Caco-2 (cell line): ENCODE measurements at regions not wholly inside any gene's neighbourhood (a gene's known extent, or its start where the extent isn't known, plus 50 kb on each side); places are given as distances from the start of the nearest gene placed in this dataset.

ENCODE experiments used
- BruUV-seq: library from RNA; stranded (reverse); fragments of 400-500 nt; replicated peaks from 2 replicates; lab custom pipeline; 2021; lab: Mats Ljungman, UMichigan
- CTCF ChIA-PET: fragments of 300-600 bp; sonication (Branson Sonifier 250); formaldehyde crosslinking; loops from one replicate; lab custom pipeline; 2022; ENCODE audit warnings: antibody characterized with exemption; lab: Charles Lee
- POLR2A ChIA-PET: fragments of 300-600 bp; sonication (Branson Sonifier 250); formaldehyde crosslinking; loops from one replicate; lab custom pipeline; 2022; ENCODE audit warnings: antibody characterized with exemption; lab: Charles Lee
- DNase-seq, 2 experiments: peaks; one replicate each; pipeline versions ENCODE4 v3.0.0 to v3.0.0-alpha.2; 2020 to 2022
- H3K27me3 ChIP-seq: replicated peaks from 2 replicates; pipeline ENCODE4 v1.6.0; 2011; ENCODE audit warnings: low read length; ENCODE audit not compliant: control insufficient read depth, insufficient read depth
- H3K36me3 ChIP-seq: 2 replicates; pipeline ENCODE4 v1.5.1; 2011; ENCODE audit warnings: low read length; ENCODE audit not compliant: control insufficient read depth, insufficient read depth
- H3K4me1 ChIP-seq: fragments of 250-450 bp; sonication (Bioruptor Pico); 2 replicates; pipeline ENCODE4 v1.5.1; 2020; ENCODE audit warnings: mild to moderate bottlenecking
- H3K4me3 ChIP-seq: 2 replicates; pipeline ENCODE4 v1.5.1; 2011; ENCODE audit warnings: low read depth, mild to moderate bottlenecking, control low read depth, low read length
- H3K9me3 ChIP-seq: fragments of 250-450 bp; sonication (Bioruptor Pico); 2 replicates; pipeline ENCODE4 v1.5.1; 2020; ENCODE audit warnings: mild to moderate bottlenecking, moderate library complexity
- H3K27ac Mint-ChIP-seq: one replicate; pipeline ENCODE4 v1.8.0; 2022; ENCODE audit warnings: mixed read lengths; ENCODE audit not compliant: unreplicated experiment
- H3K27me3 Mint-ChIP-seq: one replicate; pipeline ENCODE4 v1.8.0; 2022; ENCODE audit warnings: mixed read lengths; ENCODE audit not compliant: insufficient read depth, unreplicated experiment
- H3K36me3 Mint-ChIP-seq: one replicate; pipeline ENCODE4 v1.8.0; 2022; ENCODE audit warnings: mild to moderate bottlenecking, mixed read lengths; ENCODE audit not compliant: insufficient read depth, unreplicated experiment
- H3K4me1 Mint-ChIP-seq: one replicate; pipeline ENCODE4 v1.8.0; 2022; ENCODE audit warnings: low read depth, mixed read lengths; ENCODE audit not compliant: unreplicated experiment
- H3K4me3 Mint-ChIP-seq: one replicate; pipeline ENCODE4 v1.8.0; 2022; ENCODE audit warnings: mild to moderate bottlenecking, moderate library complexity, mixed read lengths; ENCODE audit not compliant: unreplicated experiment
- H3K9me3 Mint-ChIP-seq: one replicate; pipeline ENCODE4 v1.8.0; 2022; ENCODE audit warnings: mixed read lengths; ENCODE audit not compliant: unreplicated experiment
- CTCF ChIP-seq, 2 experiments: fragments of 200-600 bp in 1 of 2; IDR thresholded peaks; 1 replicate in 1 of 2; 2 replicates in 1 of 2; pipeline versions ENCODE4 v1.5.1 to v1.8.0; 2011 to 2022; ENCODE audit warnings: antibody characterized with exemption in 1 of 2, control low read depth in 1 of 2, inconsistent platforms in 1 of 2, low read depth in 1 of 2, low read length in 1 of 2, mild to moderate bottlenecking in 1 of 2, moderate library complexity in 1 of 2; ENCODE audit not compliant: insufficient read depth in 1 of 2, severe bottlenecking in 1 of 2, unreplicated experiment in 1 of 2
- intact Hi-C: fragments of 100-400 bp; cut with micrococcal nuclease; formaldehyde crosslinking; loops from one replicate; pipeline ENCODE4 v1.10.0; 2022; ENCODE audit not compliant: unreplicated experiment

GRCh38 chrX:137287191-137287590 is 253.4 kb upstream of the GPR101 start:
- H3K4me1 Mint-ChIP-seq: no peaks in the 10 kb centered on the region
- no peaks in the 10 kb centered on the region for H3K36me3 ChIP-seq
- H3K4me1 ChIP-seq: no peaks in the 10 kb centered on the region
- TF ChIP-seq CTCF (IDR thresholded peaks at IDR 0.05; ENCODE audit: insufficient read depth in 1 of 2, low read depth in 1 of 2, low read length in 1 of 2, severe bottlenecking in 1 of 2, unreplicated experiment in 1 of 2): no peak
- no peaks in the 10 kb centered on the region for H3K27me3 ChIP-seq
- H3K27ac Mint-ChIP-seq: no peak overlapping the region
- no TSS peak for BruUV-seq
- no peak overlapping the region for H3K4me3 ChIP-seq
- ChIA-PET CTCF (no interaction called here), POLR2A (no interaction called here)
- H3K27me3 Mint-ChIP-seq: peaks cover 6% of the 10 kb centered on the region
- no peaks in the 10 kb centered on the region for H3K9me3 ChIP-seq
- no peak overlapping the region for H3K4me3 Mint-ChIP-seq
- H3K9me3 Mint-ChIP-seq: no peaks in the 10 kb centered on the region
- H3K36me3 Mint-ChIP-seq: no peaks in the 10 kb centered on the region
- intact Hi-C loops: no loop called here
- no peak for DNase-seq

- Mint-ChIP-seq H3K9me3 (no peaks in the 10 kb centered on the region), H3K4me3 (no peak overlapping the region), H3K4me1 (no peaks in the 10 kb centered on the region), H3K27me3 (peaks cover 9% of the 10 kb centered on the region), H3K27ac (no peak overlapping the region), H3K36me3 (no peaks in the 10 kb centered on the region)
- Histone ChIP-seq H3K4me1 (no peaks in the 10 kb centered on the region), H3K4me3 (no peak overlapping the region), H3K27me3 (no peaks in the 10 kb centered on the region), H3K36me3 (no peaks in the 10 kb centered on the region), H3K9me3 (no peaks in the 10 kb centered on the region)
- TF ChIP-seq CTCF (IDR thresholded peaks at IDR 0.05; ENCODE audit: insufficient read depth in 1 of 2, low read depth in 1 of 2, low read length in 1 of 2, severe bottlenecking in 1 of 2, unreplicated experiment in 1 of 2): no peak
- no peak for DNase-seq
- ChIA-PET POLR2A (no interaction called here), CTCF (no interaction called here)
- no TSS peak for BruUV-seq
- intact Hi-C loops: no loop called here
These were observed 252.6 kb upstream of the GPR101 start for GRCh38 chrX:137286423-137286822.

- TF ChIP-seq CTCF (IDR thresholded peaks at IDR 0.05; ENCODE audit: insufficient read depth in 1 of 2, low read depth in 1 of 2, low read length in 1 of 2, severe bottlenecking in 1 of 2, unreplicated experiment in 1 of 2): no peak
- BruUV-seq: no TSS peak
- CTCF ChIA-PET: no interaction called here
- Mint-ChIP-seq H3K4me1 (no peaks in the 10 kb centered on the region), H3K9me3 (no peaks in the 10 kb centered on the region), H3K36me3 (no peaks in the 10 kb centered on the region), H3K27ac (no peak overlapping the region), H3K27me3 (peaks cover 5% of the 10 kb centered on the region), H3K4me3 (no peak overlapping the region)
- intact Hi-C loops: no loop called here
- POLR2A ChIA-PET: no interaction called here
- no peak overlapping the region for H3K4me3 ChIP-seq
- no peaks in the 10 kb centered on the region for H3K4me1 ChIP-seq
- H3K36me3 ChIP-seq: no peaks in the 10 kb centered on the region
- no peaks in the 10 kb centered on the region for H3K27me3 ChIP-seq
- no peak for DNase-seq
- H3K9me3 ChIP-seq: no peaks in the 10 kb centered on the region
These were observed 245.0 kb upstream of the GPR101 start for GRCh38 chrX:137278825-137279224.
